WI38 (cell line): ENCODE measurements at regions not wholly inside any gene's neighbourhood (a gene's known extent, or its start where the extent isn't known, plus 50 kb on each side); places are given as distances from the start of the nearest gene placed in this dataset.

Experiments used
- H3K4me3 ChIP-seq: 2 replicates; pipeline ENCODE4 v1.5.1; 2011; ENCODE audit warnings: low read depth, mild to moderate bottlenecking, control low read depth, low read length
- CTCF ChIP-seq: IDR thresholded peaks from 2 replicates; pipeline ENCODE4 v1.5.1; 2012; ENCODE audit warnings: low read depth, mild to moderate bottlenecking, control low read depth, low read length

- H3K4me3 ChIP-seq: no peak overlapping the region
- no peak for TF ChIP-seq CTCF
Measured at GRCh38 chr11:71151561-71151960, 100.8 kb downstream of the SHANK2 start.

- H3K4me3 ChIP-seq: no peak overlapping the region
- TF ChIP-seq CTCF: no peak
Measured at GRCh38 chr11:71150859-71151258, 101.5 kb downstream of the SHANK2 start.

GRCh38 chr11:71148716-71149115 is 103.7 kb downstream of the SHANK2 start:
- H3K4me3 ChIP-seq: no peak overlapping the region
- TF ChIP-seq CTCF: no peak

- no peak for TF ChIP-seq CTCF
- no peak overlapping the region for H3K4me3 ChIP-seq
Measured at GRCh38 chr11:71147331-71147730, 105.0 kb downstream of the SHANK2 start.

- TF ChIP-seq CTCF: no peak
- no peak overlapping the region for H3K4me3 ChIP-seq
Measured at GRCh38 chr11:71146846-71147245, 105.5 kb downstream of the SHANK2 start.

- no peak overlapping the region for H3K4me3 ChIP-seq
- TF ChIP-seq CTCF: no peak
Measured at GRCh38 chr11:71145988-71146824, 106.2 kb downstream of the SHANK2 start.

- H3K4me3 ChIP-seq: no peak overlapping the region
- TF ChIP-seq CTCF: no peak
Measured at GRCh38 chr11:71145368-71145767, 107.0 kb downstream of the SHANK2 start.
